ENCODE measurements at regions not wholly inside any gene's neighbourhood (a gene's known extent, or its start where the extent isn't known, plus 50 kb on each side); places are given as distances from the start of the nearest gene placed in this dataset.

- TF ChIP-seq POLR2AphosphoS5 (IDR thresholded peaks at IDR 0.05; ENCODE audit: insufficient read depth, low read depth, low read length) (no peak), EZH2 (IDR thresholded peaks at IDR 0.05; ENCODE audit: borderline replicate concordance, low read depth, low read length, severe bottlenecking) (no peak), CTCF (IDR thresholded peaks at IDR 0.05; ENCODE audit: extremely low read depth in 1 of 2, insufficient read depth in 1 of 2, low read depth in 1 of 2, low read length in 2 of 2) (no peak), GATA2 (IDR thresholded peaks at IDR 0.05; ENCODE audit: insufficient read depth, insufficient read length, low read depth, low read length) (no peak), POLR2A (IDR thresholded peaks at IDR 0.05; ENCODE audit: low read depth, low read length) (no peak)
- TF ChIP-seq, protein P1, sequence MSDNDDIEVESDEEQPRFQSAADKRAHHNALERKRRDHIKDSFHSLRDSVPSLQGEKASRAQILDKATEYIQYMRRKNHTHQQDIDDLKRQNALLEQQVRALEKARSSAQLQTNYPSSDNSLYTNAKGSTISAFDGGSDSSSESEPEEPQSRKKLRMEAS (IDR thresholded peaks at IDR 0.05; ENCODE audit: insufficient read depth, insufficient read length) = no peak
- no TSS peak for BruUV-seq (replicated peaks)
- Histone ChIP-seq H3K36me3 (ENCODE audit: control insufficient read depth in 2 of 2, extremely low read depth in 1 of 2, insufficient read depth in 2 of 2, low read length in 2 of 2) (no peaks in the 10 kb centered on the region), H3K4me2 (ENCODE audit: insufficient read depth, low read length) (peak overlapping the region; percentile 78), H4K20me1 (replicated peaks; ENCODE audit: control insufficient read depth, extremely low read depth, insufficient read depth, low read length) (no peaks in the 10 kb centered on the region), H3K4me3 (replicated peaks in 1 of 3; ENCODE audit: insufficient read depth in 1 of 3, low read depth in 1 of 3, low read length in 3 of 3) (peak overlapping the region in 1 of 3 experiments; percentile 18), H3K4me1 (ENCODE audit: control insufficient read depth, extremely low read depth, insufficient read depth, low read length) (peaks cover 22% of the 10 kb centered on the region), H3K9ac (replicated peaks; ENCODE audit: extremely low read depth, insufficient read depth, low read length) (no peak overlapping the region), H3K9me1 (replicated peaks; ENCODE audit: control insufficient read depth, extremely low read depth, insufficient read depth, low read length) (no peaks in the 10 kb centered on the region), H3K9me3 (replicated peaks; ENCODE audit: control insufficient read depth, insufficient read depth, low read length) (no peaks in the 10 kb centered on the region), H3K79me2 (ENCODE audit: control insufficient read depth, insufficient read depth, low read length) (no peaks in the 10 kb centered on the region), H2AFZ (ENCODE audit: low read depth, low read length) (peak overlapping the region; percentile 93), H3K27me3 (ENCODE audit: control insufficient read depth in 2 of 2, insufficient read depth in 2 of 2, low read length in 2 of 2) (no peaks in the 10 kb centered on the region), H3K27ac (ENCODE audit: insufficient read depth, low read depth, low read length) (peak overlapping the region; percentile 81)
- dilution Hi-C loops (cut with MboI; ENCODE audit: extremely low pct_ligation_motif_present, low sequenced_read_pairs) (no loop called here), intact Hi-C loops (cut with micrococcal nuclease) (loop anchor here (1.0 to 5.0 kb wide), 5 partner anchors 7 to 364 kb away; partner anchors contain the start of gene RREB1)
- FAIRE-seq = no peak
- no peak for DNase-seq (ENCODE audit: low read depth, low spot score)
- CTCF ChIA-PET = no interaction called here
- POLR2A ChIA-PET = no interaction called here
Measured at GRCh38 chr6:7041511-7042026, 66.2 kb upstream of the RREB1 start.
